ENCODE measurements at regions not wholly inside any gene's neighbourhood (a gene's known extent, or its start where the extent isn't known, plus 50 kb on each side); places are given as distances from the start of the nearest gene placed in this dataset.

GRCh38 chr18:68498636-68499035, 216.3 kb downstream of the TMX3 start:
- TF ChIP-seq, protein P1, sequence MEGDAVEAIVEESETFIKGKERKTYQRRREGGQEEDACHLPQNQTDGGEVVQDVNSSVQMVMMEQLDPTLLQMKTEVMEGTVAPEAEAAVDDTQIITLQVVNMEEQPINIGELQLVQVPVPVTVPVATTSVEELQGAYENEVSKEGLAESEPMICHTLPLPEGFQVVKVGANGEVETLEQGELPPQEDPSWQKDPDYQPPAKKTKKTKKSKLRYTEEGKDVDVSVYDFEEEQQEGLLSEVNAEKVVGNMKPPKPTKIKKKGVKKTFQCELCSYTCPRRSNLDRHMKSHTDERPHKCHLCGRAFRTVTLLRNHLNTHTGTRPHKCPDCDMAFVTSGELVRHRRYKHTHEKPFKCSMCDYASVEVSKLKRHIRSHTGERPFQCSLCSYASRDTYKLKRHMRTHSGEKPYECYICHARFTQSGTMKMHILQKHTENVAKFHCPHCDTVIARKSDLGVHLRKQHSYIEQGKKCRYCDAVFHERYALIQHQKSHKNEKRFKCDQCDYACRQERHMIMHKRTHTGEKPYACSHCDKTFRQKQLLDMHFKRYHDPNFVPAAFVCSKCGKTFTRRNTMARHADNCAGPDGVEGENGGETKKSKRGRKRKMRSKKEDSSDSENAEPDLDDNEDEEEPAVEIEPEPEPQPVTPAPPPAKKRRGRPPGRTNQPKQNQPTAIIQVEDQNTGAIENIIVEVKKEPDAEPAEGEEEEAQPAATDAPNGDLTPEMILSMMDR (conservative IDR thresholded peaks at IDR 0.05) = no peak
- no peak for TF ChIP-seq EZH2 (IDR thresholded peaks at IDR 0.05; ENCODE audit: low read depth)
